HepG2 (cell line): ENCODE measurements at regions not wholly inside any gene's neighbourhood (a gene's known extent, or its start where the extent isn't known, plus 50 kb on each side); places are given as distances from the start of the nearest gene placed in this dataset.

Source experiments
- ATAC-seq: fragments of 200-7000 bp; cut with Tn5 transposase; 3 replicates; pipeline ENCODE4 v1.9.1; 2020; ENCODE audit warnings: mild to moderate bottlenecking, moderate library complexity
- BruUV-seq: library from RNA; stranded (reverse); fragments of 400-500 nt; replicated peaks from 2 replicates; lab custom pipeline; 2021; lab: Mats Ljungman, UMichigan
- CTCF ChIA-PET: fragments of 300-600 bp; formaldehyde crosslinking; extraction: SDS; loops from one replicate; lab custom pipeline; 2021; ENCODE audit warnings: low total read pairs, inconsistent platforms, low intra/inter-chr PET ratio; lab: Yijun Ruan, JAX
- POLR2A ChIA-PET: fragments of 350-600 bp; sonication (Branson Sonifier 250); formaldehyde crosslinking; loops from one replicate; lab custom pipeline; 2020; ENCODE audit warnings: antibody characterized with exemption, inconsistent platforms; lab: Yijun Ruan, JAX
- DNase-seq: peaks from one replicate; pipeline ENCODE4 v3.0.0-alpha.2; 2015; ENCODE audit warnings: low spot score
- FAIRE-seq: peaks from 3 replicates; lab custom pipeline; 2011; peaks lifted over from hg19 to GRCh38; lab: Jason Lieb, UNC
- H2AFZ ChIP-seq: one replicate; pipeline ENCODE4 v1.6.1; 2011; ENCODE audit warnings: low read length, inconsistent platforms
- H3K27ac ChIP-seq: fragments of 300-600 bp; 3 replicates; pipeline ENCODE4 v1.8.0; 2011; ENCODE audit warnings: mixed run types, mild to moderate bottlenecking, mixed read lengths, low read length, inconsistent platforms; ENCODE audit not compliant: insufficient read depth; ENCODE audit errors: extremely low read length
- H3K27me3 ChIP-seq, 2 experiments: fragments of 200-600 bp in 1 of 2; 2 replicates in 1 of 2; 3 replicates in 1 of 2; pipeline versions ENCODE4 v1.6.0 to v1.8.0; 2011; ENCODE audit warnings: low read length in 2 of 2, mild to moderate bottlenecking in 2 of 2, moderate library complexity in 2 of 2, inconsistent platforms in 1 of 2; ENCODE audit not compliant: insufficient read depth in 2 of 2, control insufficient read depth in 1 of 2
- H3K36me3 ChIP-seq, 2 experiments: fragments of 200-600 bp in 1 of 2; replicated peaks in 1 of 2; 2 replicates in 1 of 2; 3 replicates in 1 of 2; pipeline versions ENCODE4 v1.5.1 to v1.8.0; 2011; ENCODE audit warnings: low read length in 2 of 2, inconsistent platforms in 1 of 2; ENCODE audit not compliant: insufficient read depth in 2 of 2, control insufficient read depth in 1 of 2
- H3K4me1 ChIP-seq: 2 replicates; pipeline ENCODE4 v1.5.1; 2012; ENCODE audit warnings: low read length, inconsistent platforms; ENCODE audit not compliant: insufficient read depth
- H3K4me2 ChIP-seq: 2 replicates; pipeline ENCODE4 v1.6.0; 2011; ENCODE audit warnings: low read depth, low read length, inconsistent platforms
- H3K4me3 ChIP-seq, 3 experiments: fragments of 200-600 bp in 1 of 3; sonication (generic), shearing (Covaris generic) in 1 of 3; replicated peaks in 1 of 3; 2 replicates each; pipeline ENCODE4 v1.5.1; 2011 to 2016; ENCODE audit warnings: low read length in 3 of 3, inconsistent platforms in 2 of 3, low read depth in 2 of 3, mild to moderate bottlenecking in 2 of 3, control low read depth in 1 of 3, mixed read lengths in 1 of 3; ENCODE audit not compliant: insufficient read depth in 1 of 3
- H3K79me2 ChIP-seq: one replicate; pipeline ENCODE4 v1.6.1; 2011; ENCODE audit warnings: low read length, inconsistent platforms; ENCODE audit not compliant: insufficient read depth
- H3K9ac ChIP-seq: 2 replicates; pipeline ENCODE4 v1.6.0; 2011; ENCODE audit warnings: mild to moderate bottlenecking, low read depth, low read length, inconsistent platforms; ENCODE audit not compliant: insufficient read depth
- H3K9me3 ChIP-seq: 2 replicates; pipeline ENCODE4 v1.5.1; 2012; ENCODE audit warnings: mild to moderate bottlenecking, low read length
- H4K20me1 ChIP-seq: 2 replicates; pipeline ENCODE4 v1.6.0; 2011; ENCODE audit warnings: inconsistent platforms, mild to moderate bottlenecking, low read length, moderate library complexity; ENCODE audit not compliant: insufficient read depth
- ATF2 ChIP-seq: sonication (generic); formaldehyde crosslinking; IDR thresholded peaks from 2 replicates; pipeline ENCODE4 v1.4.0; 2020; ENCODE audit warnings: missing genetic modification reagents
- HMG20A ChIP-seq: IDR thresholded peaks from 2 replicates; pipeline ENCODE4 v1.6.1; 2016; ENCODE audit warnings: borderline replicate concordance
- KDM3A ChIP-seq: IDR thresholded peaks from 2 replicates; pipeline ENCODE4 v1.6.1; 2018; ENCODE audit warnings: low read depth, missing compliant biosample characterization
- ZNF362 ChIP-seq: sonication (generic); formaldehyde crosslinking; IDR thresholded peaks from 2 replicates; pipeline ENCODE4 v1.4.0; 2020; ENCODE audit warnings: missing genetic modification reagents, mild to moderate bottlenecking, borderline replicate concordance
- WGBS: methylation state at CpG from one replicate; pipeline ENCODE4 v1.1.6; 2017; ENCODE audit warnings: low lambda C conversion rate; 5-methylcytosine and 5-hydroxymethylcytosine counted together
- in situ Hi-C: cut with HindIII; loops from 2 replicates; pipeline ENCODE4 v1.10.0; 2017; ENCODE audit warnings: low pct_unique_long_range_greater_than_20kb; ENCODE audit not compliant: extremely low pct_ligation_motif_present
- intact Hi-C: fragments of 100-400 bp; cut with micrococcal nuclease; formaldehyde crosslinking; loops from one replicate; pipeline ENCODE4 v1.10.0; 2022; ENCODE audit not compliant: unreplicated experiment
- TF ChIP-seq, protein P1 (sequence below): sonication (generic); formaldehyde crosslinking; IDR thresholded peaks from 2 replicates; pipeline ENCODE4 v1.4.0; 2020; ENCODE audit warnings: missing genetic modification reagents, borderline replicate concordance
- TF ChIP-seq, protein P2 (sequence below): IDR thresholded peaks from 2 replicates; pipeline ENCODE4 v1.6.1; 2016; ENCODE audit warnings: low read depth, control low read depth

DNA sequence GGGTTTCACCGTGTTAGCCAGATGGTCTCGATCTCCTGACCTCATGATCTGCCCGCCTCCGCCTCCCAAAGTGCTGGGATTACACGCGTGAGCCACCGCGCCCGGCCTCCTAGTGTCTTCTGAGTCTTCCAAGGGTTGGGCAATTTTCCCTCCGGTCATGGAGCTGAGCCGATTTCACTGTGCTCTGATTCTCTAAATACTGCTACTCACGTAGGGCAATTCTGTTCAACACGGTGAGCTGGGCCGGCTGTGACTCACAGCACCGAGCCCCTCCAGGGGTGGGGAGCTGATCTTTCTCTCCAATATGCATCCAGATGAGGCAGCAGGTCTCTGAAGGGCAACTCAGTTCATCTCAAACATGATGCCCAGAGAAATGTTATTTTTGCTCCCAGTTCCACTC lies 71.6 kb upstream of the CD93 start:
- ATAC-seq (no peak), FAIRE-seq (no peak), DNase-seq (no peak)
- TF ChIP-seq ZNF362 (CRISPR knock-in tag) (no peak), HMG20A (CRISPR knock-in tag) (no peak), KDM3A (CRISPR knock-in tag) (no peak), ATF2 (CRISPR knock-in tag) (no peak)
- TF ChIP-seq, protein P1, sequence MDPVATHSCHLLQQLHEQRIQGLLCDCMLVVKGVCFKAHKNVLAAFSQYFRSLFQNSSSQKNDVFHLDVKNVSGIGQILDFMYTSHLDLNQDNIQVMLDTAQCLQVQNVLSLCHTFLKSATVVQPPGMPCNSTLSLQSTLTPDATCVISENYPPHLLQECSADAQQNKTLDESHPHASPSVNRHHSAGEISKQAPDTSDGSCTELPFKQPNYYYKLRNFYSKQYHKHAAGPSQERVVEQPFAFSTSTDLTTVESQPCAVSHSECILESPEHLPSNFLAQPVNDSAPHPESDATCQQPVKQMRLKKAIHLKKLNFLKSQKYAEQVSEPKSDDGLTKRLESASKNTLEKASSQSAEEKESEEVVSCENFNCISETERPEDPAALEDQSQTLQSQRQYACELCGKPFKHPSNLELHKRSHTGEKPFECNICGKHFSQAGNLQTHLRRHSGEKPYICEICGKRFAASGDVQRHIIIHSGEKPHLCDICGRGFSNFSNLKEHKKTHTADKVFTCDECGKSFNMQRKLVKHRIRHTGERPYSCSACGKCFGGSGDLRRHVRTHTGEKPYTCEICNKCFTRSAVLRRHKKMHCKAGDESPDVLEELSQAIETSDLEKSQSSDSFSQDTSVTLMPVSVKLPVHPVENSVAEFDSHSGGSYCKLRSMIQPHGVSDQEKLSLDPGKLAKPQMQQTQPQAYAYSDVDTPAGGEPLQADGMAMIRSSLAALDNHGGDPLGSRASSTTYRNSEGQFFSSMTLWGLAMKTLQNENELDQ: no peak
- TF ChIP-seq, protein P2, sequence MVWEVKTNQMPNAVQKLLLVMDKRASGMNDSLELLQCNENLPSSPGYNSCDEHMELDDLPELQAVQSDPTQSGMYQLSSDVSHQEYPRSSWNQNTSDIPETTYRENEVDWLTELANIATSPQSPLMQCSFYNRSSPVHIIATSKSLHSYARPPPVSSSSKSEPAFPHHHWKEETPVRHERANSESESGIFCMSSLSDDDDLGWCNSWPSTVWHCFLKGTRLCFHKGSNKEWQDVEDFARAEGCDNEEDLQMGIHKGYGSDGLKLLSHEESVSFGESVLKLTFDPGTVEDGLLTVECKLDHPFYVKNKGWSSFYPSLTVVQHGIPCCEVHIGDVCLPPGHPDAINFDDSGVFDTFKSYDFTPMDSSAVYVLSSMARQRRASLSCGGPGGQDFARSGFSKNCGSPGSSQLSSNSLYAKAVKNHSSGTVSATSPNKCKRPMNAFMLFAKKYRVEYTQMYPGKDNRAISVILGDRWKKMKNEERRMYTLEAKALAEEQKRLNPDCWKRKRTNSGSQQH (CRISPR knock-in tag): no peak
- Histone ChIP-seq H3K27ac (no peak overlapping the region), H4K20me1 (no peaks in the 10 kb centered on the region), H3K4me2 (no peak overlapping the region), H3K9ac (no peak overlapping the region), H3K4me1 (peaks cover 22% of the 10 kb centered on the region), H3K36me3 (no peaks in the 10 kb centered on the region), H3K4me3 (no peak overlapping the region), H3K79me2 (no peaks in the 10 kb centered on the region), H3K9me3 (no peaks in the 10 kb centered on the region), H3K27me3 (peaks cover 2 to 13% of the 10 kb centered on the region in 2 experiments; a peak in 3 of 5 replicates), H2AFZ (no peak overlapping the region)
- in situ Hi-C loops (no loop called here), intact Hi-C loops (no loop called here)
- no TSS peak for BruUV-seq
- ChIA-PET CTCF (no interaction called here), POLR2A (interaction anchor here (2.0 kb wide), 1 partner anchor 9 kb away, joined by 7 read pairs; no protein-coding TSS in a partner anchor)
- WGBS: 64% methylated on average over 15 of the region's 15 CpGs
